Transverse colon (tissue), 4 donors: ENCODE measurements at regions not wholly inside any gene's neighbourhood (a gene's known extent, or its start where the extent isn't known, plus 50 kb on each side); places are given as distances from the start of the nearest gene placed in this dataset.
"Not testable (repeated sequence)": the region's sequence is repeated elsewhere in the genome, so short reads cannot be mapped to it uniquely, and the experiment has no call there.

Experiments used
- EP300 ChIP-seq: sonication (generic); formaldehyde crosslinking; IDR thresholded peaks from one replicate; pipeline ENCODE4 v1.6.1; 2017; ENCODE audit warnings: antibody characterized with exemption, low read depth
- POLR2A ChIP-seq: fragments of 450-650 bp; IDR thresholded peaks from one replicate; pipeline ENCODE4 v1.6.1; 2016; ENCODE audit warnings: antibody characterized with exemption, mild to moderate bottlenecking, moderate library complexity
- POLR2AphosphoS5 ChIP-seq, 3 donors: sonication (generic); formaldehyde crosslinking; IDR thresholded peaks; one replicate each; pipeline ENCODE4 v1.6.1; 2016; ENCODE audit warnings: antibody characterized with exemption in 3 of 3
- TF ChIP-seq, protein P1 (sequence below), 5 experiments: fragments of 200-600 bp in 3 of 5; fragments of 450-650 bp in 2 of 5; sonication (generic) in 3 of 5; IDR thresholded peaks; 1 replicate in 2 of 5; 2 replicates in 3 of 5; pipeline ENCODE4 v1.5.1; 2016 to 2017; ENCODE audit warnings: antibody characterized with exemption in 5 of 5, inconsistent platforms in 3 of 5, mild to moderate bottlenecking in 2 of 5, moderate library complexity in 1 of 5

DNA sequence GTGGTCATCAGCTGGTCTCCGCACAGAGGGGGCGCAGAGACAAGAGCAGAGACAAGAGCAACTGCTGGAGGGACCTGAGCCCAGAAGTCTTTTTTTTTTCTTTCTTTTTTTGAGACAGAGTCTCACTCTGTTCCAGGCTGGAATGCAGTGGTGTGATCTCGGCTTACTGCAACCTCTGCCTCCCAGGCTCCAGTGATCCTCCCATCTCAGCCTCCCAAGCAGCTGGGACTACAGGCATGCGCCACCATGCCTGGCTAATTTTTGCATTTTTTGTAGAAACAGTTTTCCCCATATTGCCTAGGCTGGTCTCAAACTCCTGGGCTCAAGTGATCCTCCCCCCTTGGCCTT, 64.3 kb upstream of the LYRM9 start:
- TF ChIP-seq, protein P1, sequence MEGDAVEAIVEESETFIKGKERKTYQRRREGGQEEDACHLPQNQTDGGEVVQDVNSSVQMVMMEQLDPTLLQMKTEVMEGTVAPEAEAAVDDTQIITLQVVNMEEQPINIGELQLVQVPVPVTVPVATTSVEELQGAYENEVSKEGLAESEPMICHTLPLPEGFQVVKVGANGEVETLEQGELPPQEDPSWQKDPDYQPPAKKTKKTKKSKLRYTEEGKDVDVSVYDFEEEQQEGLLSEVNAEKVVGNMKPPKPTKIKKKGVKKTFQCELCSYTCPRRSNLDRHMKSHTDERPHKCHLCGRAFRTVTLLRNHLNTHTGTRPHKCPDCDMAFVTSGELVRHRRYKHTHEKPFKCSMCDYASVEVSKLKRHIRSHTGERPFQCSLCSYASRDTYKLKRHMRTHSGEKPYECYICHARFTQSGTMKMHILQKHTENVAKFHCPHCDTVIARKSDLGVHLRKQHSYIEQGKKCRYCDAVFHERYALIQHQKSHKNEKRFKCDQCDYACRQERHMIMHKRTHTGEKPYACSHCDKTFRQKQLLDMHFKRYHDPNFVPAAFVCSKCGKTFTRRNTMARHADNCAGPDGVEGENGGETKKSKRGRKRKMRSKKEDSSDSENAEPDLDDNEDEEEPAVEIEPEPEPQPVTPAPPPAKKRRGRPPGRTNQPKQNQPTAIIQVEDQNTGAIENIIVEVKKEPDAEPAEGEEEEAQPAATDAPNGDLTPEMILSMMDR (IDR thresholded peaks at IDR 0.05), result not testable (repeated sequence)
- not testable (repeated sequence) for TF ChIP-seq POLR2A; EP300; POLR2AphosphoS5 (IDR thresholded peaks at IDR 0.05)
